ENCODE measurements at regions not wholly inside any gene's neighbourhood (a gene's known extent, or its start where the extent isn't known, plus 50 kb on each side); places are given as distances from the start of the nearest gene placed in this dataset.

GRCh38 chr9:2262386-2263071, 247.4 kb downstream of the SMARCA2 start:
- Mint-ChIP-seq H3K9me3 (peaks cover 12% of the 10 kb centered on the region; the same call in 2 of the 3 replicates), H3K4me1 (peaks cover 5% of the 10 kb centered on the region), H3K36me3 (ENCODE audit: low read depth) (peaks cover 4% of the 10 kb centered on the region; the same call in 1 of the 3 replicates), H3K27ac (no peak overlapping the region), H3K4me3 (no peak overlapping the region), H3K27me3 (ENCODE audit: insufficient read depth, low read depth, poor library complexity) (no peaks in the 10 kb centered on the region)
- Histone ChIP-seq H4K20me1 (replicated peaks; ENCODE audit: insufficient read depth) (no peaks in the 10 kb centered on the region), H3K27me3 (ENCODE audit: insufficient read depth) (no peaks in the 10 kb centered on the region), H3K27ac (ENCODE audit: low read depth) (no peak overlapping the region), H3K79me2 (replicated peaks; ENCODE audit: insufficient read depth) (no peaks in the 10 kb centered on the region), H2AFZ (peak overlapping the region; percentile 3; the same call in 1 of the 2 replicates), H3F3A (replicated peaks; ENCODE audit: low read depth) (no peaks in the 10 kb centered on the region), H3K4me1 (ENCODE audit: insufficient read depth) (peaks cover 4% of the 10 kb centered on the region; the same call in 1 of the 2 replicates), H3K9me2 (ENCODE audit: insufficient read depth) (0 out of 2 replicates have a peak, but pooled peaks cover 12% of the 10 kb centered on the region), H3K4me2 (no peak overlapping the region), H3K4me3 (no peak overlapping the region), H3K36me3 (ENCODE audit: insufficient read depth) (no peaks in the 10 kb centered on the region)
- no peak for DNase-seq (ENCODE audit: low spot score)
- no peak for ATAC-seq
- TF ChIP-seq POLR2AphosphoS5 (IDR thresholded peaks at IDR 0.05; ENCODE audit: low read depth) (no peak), CTCF (conservative IDR thresholded peaks at IDR 0.05; ENCODE audit: low read depth in 2 of 2) (no peak), ETS1 (IDR thresholded peaks at IDR 0.05) (no peak), EZH2phosphoT487 (IDR thresholded peaks at IDR 0.05; ENCODE audit: unreplicated experiment) (no peak), NANOG (IDR thresholded peaks at IDR 0.05; ENCODE audit: borderline replicate concordance) (no peak), STAT1 (IDR thresholded peaks at IDR 0.05; ENCODE audit: unreplicated experiment) (no peak), REST (IDR thresholded peaks at IDR 0.05; ENCODE audit: unreplicated experiment) (no peak)

- H3K4me1 Mint-ChIP-seq = peaks cover 7% of the 10 kb centered on the region
- Histone ChIP-seq H4K20me1 (replicated peaks; ENCODE audit: insufficient read depth) (no peaks in the 10 kb centered on the region), H3K4me2 (no peak overlapping the region), H3K79me2 (replicated peaks; ENCODE audit: insufficient read depth) (no peaks in the 10 kb centered on the region), H3F3A (replicated peaks; ENCODE audit: low read depth) (no peaks in the 10 kb centered on the region), H3K4me3 (no peak overlapping the region), H3K4me1 (ENCODE audit: insufficient read depth) (peaks cover 4% of the 10 kb centered on the region; the same call in 1 of the 2 replicates), H2AFZ (peak overlapping the region; percentile 3; the same call in 1 of the 2 replicates), H3K27me3 (ENCODE audit: insufficient read depth) (no peaks in the 10 kb centered on the region), H3K9me2 (ENCODE audit: insufficient read depth) (0 out of 2 replicates have a peak, but pooled peaks cover 12% of the 10 kb centered on the region), H3K36me3 (ENCODE audit: insufficient read depth) (no peaks in the 10 kb centered on the region), H3K27ac (ENCODE audit: low read depth) (no peak overlapping the region)
- no peak for TF ChIP-seq ZNF114 (CRISPR knock-in tag; IDR thresholded peaks at IDR 0.05)
- no peaks in the 10 kb centered on the region for H3K27me3 Mint-ChIP-seq (ENCODE audit: insufficient read depth, low read depth, poor library complexity)
- peaks cover 12% of the 10 kb centered on the region; the same call in 2 of the 3 replicates for H3K9me3 Mint-ChIP-seq
- H3K4me3 Mint-ChIP-seq = no peak overlapping the region
- ATAC-seq (no peak), DNase-seq (ENCODE audit: low spot score) (no peak)
- no peak overlapping the region for H3K27ac Mint-ChIP-seq
- peaks cover 4% of the 10 kb centered on the region; the same call in 1 of the 3 replicates for H3K36me3 Mint-ChIP-seq (ENCODE audit: low read depth)
These were observed 248.0 kb downstream of the SMARCA2 start for GRCh38 chr9:2263111-2263510.
